ENCODE measurements at regions not wholly inside any gene's neighbourhood (a gene's known extent, or its start where the extent isn't known, plus 50 kb on each side); places are given as distances from the start of the nearest gene placed in this dataset.

DNA sequence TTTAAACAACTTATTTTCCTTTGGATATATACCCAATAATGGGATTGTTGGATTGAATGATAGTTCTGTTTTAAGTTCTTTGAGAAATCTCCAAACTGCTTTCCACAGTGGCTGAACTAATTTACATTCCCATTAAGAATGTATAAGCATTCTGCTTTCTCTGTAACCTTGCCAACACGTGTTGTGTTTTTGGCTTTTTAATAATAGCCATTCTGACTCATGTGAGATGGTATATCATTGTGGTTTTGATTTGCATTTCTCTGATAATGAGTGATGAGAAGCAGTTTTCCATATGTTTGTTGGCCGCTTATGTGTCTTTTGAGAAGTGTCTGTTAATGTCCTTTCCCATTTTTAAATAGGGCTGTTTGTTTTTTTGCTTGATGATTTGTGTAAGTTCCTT, 155.6 kb upstream of the PITX2 start:
- TF ChIP-seq L3MBTL2 (conservative IDR thresholded peaks at IDR 0.05) = no peak
- TF ChIP-seq ZNF384 (IDR thresholded peaks at IDR 0.05) = no peak
- TF ChIP-seq LEF1 (IDR thresholded peaks at IDR 0.05; ENCODE audit: borderline replicate concordance) = no peak
- no peak for TF ChIP-seq SUZ12 (IDR thresholded peaks at IDR 0.05)
- no peak for TF ChIP-seq TARDBP (IDR thresholded peaks at IDR 0.05)
- TF ChIP-seq SP1 (IDR thresholded peaks at IDR 0.05) = no peak
- TF ChIP-seq FOXA1 (IDR thresholded peaks at IDR 0.05) = no peak
- TF ChIP-seq HDGF (IDR thresholded peaks at IDR 0.05; ENCODE audit: borderline replicate concordance) = no peak
- TF ChIP-seq BHLHE40 (IDR thresholded peaks at IDR 0.05; ENCODE audit: borderline replicate concordance) = no peak
- no peak for TF ChIP-seq NFRKB (IDR thresholded peaks at IDR 0.05)

All from HEK293T (cell line).